ENCODE measurements at regions not wholly inside any gene's neighbourhood (a gene's known extent, or its start where the extent isn't known, plus 50 kb on each side); places are given as distances from the start of the nearest gene placed in this dataset.
"Not testable (repeated sequence)": the region's sequence is repeated elsewhere in the genome, so short reads cannot be mapped to it uniquely, and the experiment has no call there.

GRCh38 chr10:37448161-37448560 lies 322.8 kb downstream of the ANKRD30A start:
- no peak for ATAC-seq
- Histone ChIP-seq H3K4me3 (no peak overlapping the region), H3K4me1 (no peaks in the 10 kb centered on the region), H3K27me3 (ENCODE audit: insufficient read depth in 3 of 3, low read length in 2 of 3) (peaks cover 0 to 2% (median 0%) of the 10 kb centered on the region in 3 donors), H3K36me3 (ENCODE audit: insufficient read depth in 1 of 2, low read depth in 1 of 2) (no peaks in the 10 kb centered on the region), H3K9me3 (no peaks in the 10 kb centered on the region), H3K27ac (no peak overlapping the region)
- intact Hi-C loops (cut with DNase I), result no loop called here
- TF ChIP-seq, protein P1, sequence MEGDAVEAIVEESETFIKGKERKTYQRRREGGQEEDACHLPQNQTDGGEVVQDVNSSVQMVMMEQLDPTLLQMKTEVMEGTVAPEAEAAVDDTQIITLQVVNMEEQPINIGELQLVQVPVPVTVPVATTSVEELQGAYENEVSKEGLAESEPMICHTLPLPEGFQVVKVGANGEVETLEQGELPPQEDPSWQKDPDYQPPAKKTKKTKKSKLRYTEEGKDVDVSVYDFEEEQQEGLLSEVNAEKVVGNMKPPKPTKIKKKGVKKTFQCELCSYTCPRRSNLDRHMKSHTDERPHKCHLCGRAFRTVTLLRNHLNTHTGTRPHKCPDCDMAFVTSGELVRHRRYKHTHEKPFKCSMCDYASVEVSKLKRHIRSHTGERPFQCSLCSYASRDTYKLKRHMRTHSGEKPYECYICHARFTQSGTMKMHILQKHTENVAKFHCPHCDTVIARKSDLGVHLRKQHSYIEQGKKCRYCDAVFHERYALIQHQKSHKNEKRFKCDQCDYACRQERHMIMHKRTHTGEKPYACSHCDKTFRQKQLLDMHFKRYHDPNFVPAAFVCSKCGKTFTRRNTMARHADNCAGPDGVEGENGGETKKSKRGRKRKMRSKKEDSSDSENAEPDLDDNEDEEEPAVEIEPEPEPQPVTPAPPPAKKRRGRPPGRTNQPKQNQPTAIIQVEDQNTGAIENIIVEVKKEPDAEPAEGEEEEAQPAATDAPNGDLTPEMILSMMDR (IDR thresholded peaks at IDR 0.05), result no peak
- no peak for DNase-seq
- 48 to 51% (median 48%) methylated on average over 5 of the region's 5 CpGs for WGBS, 3 donors

- Histone ChIP-seq H3K4me3 (no peak overlapping the region), H3K4me1 (no peaks in the 10 kb centered on the region), H3K27ac (no peak overlapping the region), H3K9me3 (no peaks in the 10 kb centered on the region), H3K36me3 (ENCODE audit: insufficient read depth in 1 of 2, low read depth in 1 of 2) (no peaks in the 10 kb centered on the region), H3K27me3 (ENCODE audit: insufficient read depth in 3 of 3, low read length in 2 of 3) (peaks cover 0 to 2% (median 0%) of the 10 kb centered on the region in 3 donors)
- no peak for DNase-seq
- WGBS, 3 donors, result 59 to 62% (median 62%) methylated on average over 2 of the region's 2 CpGs
- intact Hi-C loops (cut with DNase I), result no loop called here
- TF ChIP-seq, protein P1 (IDR thresholded peaks at IDR 0.05), result no peak
- no peak for ATAC-seq
These were observed 317.5 kb downstream of the ANKRD30A start for GRCh38 chr10:37442882-37443281.

DNA sequence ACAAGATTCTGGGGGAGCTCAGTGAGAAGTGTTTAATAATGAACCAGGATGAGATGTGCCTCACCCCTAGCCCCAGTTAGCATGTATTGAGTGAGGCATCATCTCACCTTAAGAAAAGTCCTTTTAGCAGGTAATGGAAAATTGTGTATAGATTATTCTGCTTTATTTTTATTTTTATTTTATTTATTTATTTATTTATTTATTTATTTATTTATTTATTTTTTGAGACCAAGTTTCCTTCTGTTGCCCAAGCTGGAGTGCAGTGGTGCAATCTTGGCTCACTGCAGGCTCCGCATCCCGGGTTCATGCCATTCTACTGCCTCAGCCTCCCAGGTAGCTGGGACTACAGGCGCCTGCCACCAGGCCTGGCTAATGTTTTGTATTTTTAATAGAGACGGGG lies 315.8 kb downstream of the ANKRD30A start:
- 89 to 94% (median 91%) methylated on average over 4 of the region's 4 CpGs for WGBS, 3 donors
- ATAC-seq; H3K9me3 ChIP-seq; H3K4me3 ChIP-seq; H3K27me3 ChIP-seq (ENCODE audit: insufficient read depth in 3 of 3, low read length in 2 of 3); intact Hi-C loops (cut with DNase I); H3K36me3 ChIP-seq (ENCODE audit: insufficient read depth in 1 of 2, low read depth in 1 of 2); H3K4me1 ChIP-seq; H3K27ac ChIP-seq; DNase-seq: not testable (repeated sequence)

GRCh38 chr10:37439826-37440225 lies 314.4 kb downstream of the ANKRD30A start:
- 33 to 52% (median 34%) methylated on average over 2 of the region's 2 CpGs for WGBS, 3 donors
- no peak overlapping the region for H3K27ac ChIP-seq
- no peak overlapping the region for H3K4me3 ChIP-seq
- no peaks in the 10 kb centered on the region for H3K27me3 ChIP-seq (ENCODE audit: insufficient read depth in 3 of 3, low read length in 2 of 3)
- TF ChIP-seq, protein P1 (IDR thresholded peaks at IDR 0.05), result no peak
- ATAC-seq (no peak), DNase-seq (no peak)
- intact Hi-C loops (cut with DNase I), result loop anchor here in 1 of 2 donors (10.0 kb wide), 1 partner anchor 315 kb away; no protein-coding TSS in a partner anchor
- no peaks in the 10 kb centered on the region for H3K9me3 ChIP-seq
- no peaks in the 10 kb centered on the region for H3K36me3 ChIP-seq (ENCODE audit: insufficient read depth in 1 of 2, low read depth in 1 of 2)
- no peaks in the 10 kb centered on the region for H3K4me1 ChIP-seq

DNA sequence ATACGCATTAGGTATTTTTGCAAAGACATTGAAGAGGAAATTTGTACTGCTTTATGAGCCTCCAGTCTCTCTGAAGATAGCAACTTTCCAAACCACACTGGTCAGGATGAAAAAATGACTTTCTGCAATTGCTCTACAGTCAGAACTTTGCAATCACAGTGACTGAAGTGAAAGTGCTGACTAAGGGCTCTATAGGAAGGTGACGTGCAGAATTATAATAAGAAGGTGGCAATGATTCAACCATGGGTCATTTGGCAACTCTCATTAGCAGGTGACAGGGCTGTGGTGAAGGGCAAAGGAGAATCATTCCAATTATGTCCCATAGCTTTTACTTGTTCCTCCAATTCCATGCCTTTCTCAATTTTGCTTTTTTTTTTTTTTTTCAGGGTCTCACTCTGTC lies 311.0 kb downstream of the ANKRD30A start:
- no peaks in the 10 kb centered on the region for H3K9me3 ChIP-seq
- no peaks in the 10 kb centered on the region for H3K27me3 ChIP-seq (ENCODE audit: insufficient read depth in 3 of 3, low read length in 2 of 3)
- ATAC-seq (peak in 1 of 4 donors; percentile 51), DNase-seq (no peak)
- intact Hi-C loops (cut with DNase I), result loop anchor here in 1 of 2 donors (10.0 kb wide), 1 partner anchor 318 kb away; no protein-coding TSS in a partner anchor
- no peaks in the 10 kb centered on the region for H3K4me1 ChIP-seq
- WGBS, 3 donors, result 50 to 73% (median 56%) methylated on average over 2 of the region's 2 CpGs
- H3K27ac ChIP-seq, result no peak overlapping the region
- no peaks in the 10 kb centered on the region for H3K36me3 ChIP-seq (ENCODE audit: insufficient read depth in 1 of 2, low read depth in 1 of 2)
- H3K4me3 ChIP-seq, result no peak overlapping the region
- TF ChIP-seq, protein P1 (IDR thresholded peaks at IDR 0.05), result no peak
